Lower leg skin (tissue), 3 donors: ENCODE measurements at regions not wholly inside any gene's neighbourhood (a gene's known extent, or its start where the extent isn't known, plus 50 kb on each side); places are given as distances from the start of the nearest gene placed in this dataset.

Experiments
- CTCF ChIP-seq, 3 donors: fragments of 450-650 bp; IDR thresholded peaks; one replicate each; pipeline ENCODE4 v1.5.1; 2016; ENCODE audit warnings: antibody characterized with exemption in 3 of 3, mild to moderate bottlenecking in 3 of 3, moderate library complexity in 2 of 3
- POLR2A ChIP-seq, 2 donors: fragments of 450-650 bp; IDR thresholded peaks; one replicate each; pipeline ENCODE4 v1.6.1; 2016 to 2017; ENCODE audit warnings: antibody characterized with exemption in 2 of 2, mild to moderate bottlenecking in 1 of 2, moderate library complexity in 1 of 2

GRCh38 chr2:16058256-16058655 lies 117.9 kb downstream of the MYCN start:
- TF ChIP-seq CTCF (IDR thresholded peaks at IDR 0.05) = no peak
- no peak for TF ChIP-seq POLR2A (IDR thresholded peaks at IDR 0.05)
